Loucy (cell line): ENCODE measurements at regions not wholly inside any gene's neighbourhood (a gene's known extent, or its start where the extent isn't known, plus 50 kb on each side); places are given as distances from the start of the nearest gene placed in this dataset.

ENCODE experiments used
- H2AFZ ChIP-seq: fragments of 200-600 bp; sonication (generic); 2 replicates; pipeline ENCODE4 v1.6.0; 2016; ENCODE audit warnings: antibody characterized with exemption, mild to moderate bottlenecking, low read length, moderate library complexity
- H3F3A ChIP-seq: fragments of 200-600 bp; 2 replicates; pipeline ENCODE4 v1.6.0; 2016; ENCODE audit warnings: antibody characterized with exemption, low read depth, mild to moderate bottlenecking
- H3K27me3 ChIP-seq: fragments of 200-600 bp; sonication (generic); 2 replicates; pipeline ENCODE4 v1.6.1; 2014; ENCODE audit warnings: low read length, mild to moderate bottlenecking; ENCODE audit not compliant: insufficient read depth, poor library complexity, severe bottlenecking
- H3K36me3 ChIP-seq: fragments of 200-600 bp; sonication (generic); 2 replicates; pipeline ENCODE4 v1.6.1; 2016; ENCODE audit warnings: low read length; ENCODE audit not compliant: insufficient read depth
- H3K4me1 ChIP-seq: fragments of 200-600 bp; sonication (generic); 2 replicates; pipeline ENCODE4 v1.5.1; 2014; ENCODE audit warnings: low read length, mild to moderate bottlenecking; ENCODE audit not compliant: insufficient read depth, poor library complexity, severe bottlenecking
- H3K4me2 ChIP-seq: fragments of 200-600 bp; sonication (generic); 2 replicates; pipeline ENCODE4 v1.6.0; 2014; ENCODE audit warnings: antibody characterized with exemption, low read length, low read depth, mild to moderate bottlenecking; ENCODE audit not compliant: poor library complexity, severe bottlenecking
- H3K4me3 ChIP-seq: fragments of 200-600 bp; sonication (generic); 2 replicates; pipeline ENCODE4 v1.5.1; 2014; ENCODE audit warnings: low read length, mild to moderate bottlenecking, mixed read lengths; ENCODE audit not compliant: poor library complexity, severe bottlenecking
- H3K79me2 ChIP-seq: fragments of 200-600 bp; sonication (generic); 2 replicates; pipeline ENCODE4 v1.6.1; 2014; ENCODE audit warnings: low read length; ENCODE audit not compliant: insufficient read depth
- H3K9ac ChIP-seq: fragments of 200-600 bp; sonication (generic); 2 replicates; pipeline ENCODE4 v1.6.0; 2014; ENCODE audit warnings: mild to moderate bottlenecking, low read depth, low read length, moderate library complexity; ENCODE audit not compliant: poor library complexity, severe bottlenecking
- H3K9me2 ChIP-seq: fragments of 200-600 bp; sonication (generic); replicated peaks from 2 replicates; pipeline ENCODE4 v1.6.1; 2016; ENCODE audit warnings: low read depth, low read length, mixed read lengths
- H3K9me3 ChIP-seq: fragments of 200-600 bp; sonication (generic); 2 replicates; pipeline ENCODE4 v1.6.1; 2014; ENCODE audit warnings: mild to moderate bottlenecking, antibody characterized with exemption, low read length, low read depth; ENCODE audit not compliant: insufficient read depth
- H4K20me1 ChIP-seq: fragments of 200-600 bp; sonication (generic); 2 replicates; pipeline ENCODE4 v1.6.0; 2014; ENCODE audit warnings: antibody characterized with exemption, low read length, mild to moderate bottlenecking; ENCODE audit not compliant: insufficient read depth, poor library complexity, severe bottlenecking
- EZH2phosphoT487 ChIP-seq: fragments of 200-600 bp; IDR thresholded peaks from 2 replicates; pipeline ENCODE4 v1.6.1; 2018; ENCODE audit warnings: antibody characterized with exemption, mild to moderate bottlenecking, moderate library complexity, borderline replicate concordance
- TF ChIP-seq, protein P1 (sequence below): fragments of 200-600 bp; sonication (generic); conservative IDR thresholded peaks from 2 replicates; pipeline ENCODE4 v1.5.1; 2014; ENCODE audit warnings: mild to moderate bottlenecking, antibody characterized with exemption, low read length

- no peak overlapping the region for H3K9ac ChIP-seq
- no peaks in the 10 kb centered on the region for H3K27me3 ChIP-seq
- H3K9me3 ChIP-seq: no peaks in the 10 kb centered on the region
- H2AFZ ChIP-seq: no peak overlapping the region
- TF ChIP-seq EZH2phosphoT487: no peak
- TF ChIP-seq, protein P1, sequence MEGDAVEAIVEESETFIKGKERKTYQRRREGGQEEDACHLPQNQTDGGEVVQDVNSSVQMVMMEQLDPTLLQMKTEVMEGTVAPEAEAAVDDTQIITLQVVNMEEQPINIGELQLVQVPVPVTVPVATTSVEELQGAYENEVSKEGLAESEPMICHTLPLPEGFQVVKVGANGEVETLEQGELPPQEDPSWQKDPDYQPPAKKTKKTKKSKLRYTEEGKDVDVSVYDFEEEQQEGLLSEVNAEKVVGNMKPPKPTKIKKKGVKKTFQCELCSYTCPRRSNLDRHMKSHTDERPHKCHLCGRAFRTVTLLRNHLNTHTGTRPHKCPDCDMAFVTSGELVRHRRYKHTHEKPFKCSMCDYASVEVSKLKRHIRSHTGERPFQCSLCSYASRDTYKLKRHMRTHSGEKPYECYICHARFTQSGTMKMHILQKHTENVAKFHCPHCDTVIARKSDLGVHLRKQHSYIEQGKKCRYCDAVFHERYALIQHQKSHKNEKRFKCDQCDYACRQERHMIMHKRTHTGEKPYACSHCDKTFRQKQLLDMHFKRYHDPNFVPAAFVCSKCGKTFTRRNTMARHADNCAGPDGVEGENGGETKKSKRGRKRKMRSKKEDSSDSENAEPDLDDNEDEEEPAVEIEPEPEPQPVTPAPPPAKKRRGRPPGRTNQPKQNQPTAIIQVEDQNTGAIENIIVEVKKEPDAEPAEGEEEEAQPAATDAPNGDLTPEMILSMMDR: no peak
- no peaks in the 10 kb centered on the region for H4K20me1 ChIP-seq
- no peaks in the 10 kb centered on the region for H3K36me3 ChIP-seq
- no peaks in the 10 kb centered on the region for H3K9me2 ChIP-seq
- no peak overlapping the region for H3K4me3 ChIP-seq
- H3K79me2 ChIP-seq: no peaks in the 10 kb centered on the region
- no peak overlapping the region for H3K4me2 ChIP-seq
- no peaks in the 10 kb centered on the region for H3K4me1 ChIP-seq
- H3F3A ChIP-seq: no peaks in the 10 kb centered on the region
These were observed 209.1 kb downstream of the NFATC2 start for GRCh38 chr20:51333446-51333845.

GRCh38 chr20:51331481-51331880, 211.0 kb downstream of the NFATC2 start:
- Histone ChIP-seq H3K4me2 (no peak overlapping the region), H3K9ac (no peak overlapping the region), H3K79me2 (no peaks in the 10 kb centered on the region), H4K20me1 (no peaks in the 10 kb centered on the region), H3K27me3 (no peaks in the 10 kb centered on the region), H3F3A (no peaks in the 10 kb centered on the region), H2AFZ (no peak overlapping the region), H3K36me3 (no peaks in the 10 kb centered on the region), H3K9me3 (no peaks in the 10 kb centered on the region), H3K9me2 (no peaks in the 10 kb centered on the region), H3K4me1 (no peaks in the 10 kb centered on the region), H3K4me3 (no peak overlapping the region)
- TF ChIP-seq EZH2phosphoT487: no peak
- TF ChIP-seq, protein P1: no peak

GRCh38 chr20:51329845-51330244, 212.7 kb downstream of the NFATC2 start:
- Histone ChIP-seq H3K79me2 (no peaks in the 10 kb centered on the region), H3K9me2 (no peaks in the 10 kb centered on the region), H3K4me2 (no peak overlapping the region), H3F3A (no peaks in the 10 kb centered on the region), H3K9me3 (no peaks in the 10 kb centered on the region), H3K4me1 (no peaks in the 10 kb centered on the region), H3K36me3 (no peaks in the 10 kb centered on the region), H3K9ac (no peak overlapping the region), H3K27me3 (no peaks in the 10 kb centered on the region), H4K20me1 (no peaks in the 10 kb centered on the region), H2AFZ (no peak overlapping the region), H3K4me3 (no peak overlapping the region)
- TF ChIP-seq, protein P1: no peak
- TF ChIP-seq EZH2phosphoT487: no peak
